ENCODE measurements at regions not wholly inside any gene's neighbourhood (a gene's known extent, or its start where the extent isn't known, plus 50 kb on each side); places are given as distances from the start of the nearest gene placed in this dataset.

- BruUV-seq (replicated peaks), result no TSS peak
- Mint-ChIP-seq H3K36me3 (ENCODE audit: insufficient read depth, unreplicated experiment) (no peaks in the 10 kb centered on the region), H3K4me1 (ENCODE audit: insufficient read depth, unreplicated experiment) (peaks cover 45% of the 10 kb centered on the region), H3K4me3 (ENCODE audit: unreplicated experiment) (no peak overlapping the region), H3K27me3 (ENCODE audit: insufficient read depth, unreplicated experiment) (no peaks in the 10 kb centered on the region), H3K9me3 (ENCODE audit: unreplicated experiment) (no peaks in the 10 kb centered on the region), H3K27ac (ENCODE audit: low read depth, unreplicated experiment) (peak overlapping the region; percentile 63)
- intact Hi-C loops (cut with micrococcal nuclease), result no loop called here
- no peak for DNase-seq (ENCODE audit: unreplicated experiment)
- TF ChIP-seq CTCF (IDR thresholded peaks at IDR 0.05; ENCODE audit: unreplicated experiment), result no peak
- ChIA-PET CTCF (interaction anchor here (0.8 kb wide), 1 partner anchor 11 kb away, joined by 3 read pairs; no protein-coding TSS in a partner anchor), POLR2A (interaction anchor here (0.7 to 2.5 kb wide), 11 partner anchors 15 to 597 kb away, joined by 3 to 8 read pairs (median 4); no protein-coding TSS in a partner anchor)
These were observed 436.3 kb downstream of the PRDM2 start for GRCh38 chr1:14136152-14136763.

GRCh38 chr1:14136881-14137280, 436.9 kb downstream of the PRDM2 start:
- H3K4me3 Mint-ChIP-seq (ENCODE audit: unreplicated experiment), result no peak overlapping the region
- ChIA-PET POLR2A (interaction anchor here (0.6 to 2.5 kb wide), 18 partner anchors 15 to 596 kb away, joined by 3 to 19 read pairs (median 3); no protein-coding TSS in a partner anchor), CTCF (interaction anchor here (0.7 to 1.4 kb wide), 4 partner anchors 10 to 596 kb away, joined by 3 to 6 read pairs (median 4); no protein-coding TSS in a partner anchor)
- H3K27ac Mint-ChIP-seq (ENCODE audit: low read depth, unreplicated experiment), result peak overlapping the region; percentile 63
- no TSS peak for BruUV-seq (replicated peaks)
- intact Hi-C loops (cut with micrococcal nuclease), result no loop called here
- no peaks in the 10 kb centered on the region for H3K27me3 Mint-ChIP-seq (ENCODE audit: insufficient read depth, unreplicated experiment)
- H3K4me1 Mint-ChIP-seq (ENCODE audit: insufficient read depth, unreplicated experiment), result peaks cover 52% of the 10 kb centered on the region
- no peaks in the 10 kb centered on the region for H3K9me3 Mint-ChIP-seq (ENCODE audit: unreplicated experiment)
- no peaks in the 10 kb centered on the region for H3K36me3 Mint-ChIP-seq (ENCODE audit: insufficient read depth, unreplicated experiment)
- TF ChIP-seq CTCF (IDR thresholded peaks at IDR 0.05; ENCODE audit: unreplicated experiment), result no peak
- DNase-seq (ENCODE audit: unreplicated experiment), result peak; percentile 66

- Mint-ChIP-seq H3K36me3 (ENCODE audit: insufficient read depth, unreplicated experiment) (no peaks in the 10 kb centered on the region), H3K27me3 (ENCODE audit: insufficient read depth, unreplicated experiment) (no peaks in the 10 kb centered on the region), H3K27ac (ENCODE audit: low read depth, unreplicated experiment) (peak overlapping the region; percentile 63), H3K4me1 (ENCODE audit: insufficient read depth, unreplicated experiment) (peaks cover 56% of the 10 kb centered on the region), H3K4me3 (ENCODE audit: unreplicated experiment) (no peak overlapping the region), H3K9me3 (ENCODE audit: unreplicated experiment) (no peaks in the 10 kb centered on the region)
- ChIA-PET POLR2A (interaction anchor here (0.6 to 2.5 kb wide), 21 partner anchors 12 to 596 kb away, joined by 3 to 19 read pairs (median 3); no protein-coding TSS in a partner anchor), CTCF (interaction anchor here (0.7 to 1.4 kb wide), 4 partner anchors 10 to 596 kb away, joined by 3 to 6 read pairs (median 4); no protein-coding TSS in a partner anchor)
- no peak for TF ChIP-seq CTCF (IDR thresholded peaks at IDR 0.05; ENCODE audit: unreplicated experiment)
- peak; percentile 76 for DNase-seq (ENCODE audit: unreplicated experiment)
- intact Hi-C loops (cut with micrococcal nuclease), result no loop called here
- BruUV-seq (replicated peaks), result no TSS peak
These were observed 437.6 kb downstream of the PRDM2 start for GRCh38 chr1:14137411-14138134.

DNA sequence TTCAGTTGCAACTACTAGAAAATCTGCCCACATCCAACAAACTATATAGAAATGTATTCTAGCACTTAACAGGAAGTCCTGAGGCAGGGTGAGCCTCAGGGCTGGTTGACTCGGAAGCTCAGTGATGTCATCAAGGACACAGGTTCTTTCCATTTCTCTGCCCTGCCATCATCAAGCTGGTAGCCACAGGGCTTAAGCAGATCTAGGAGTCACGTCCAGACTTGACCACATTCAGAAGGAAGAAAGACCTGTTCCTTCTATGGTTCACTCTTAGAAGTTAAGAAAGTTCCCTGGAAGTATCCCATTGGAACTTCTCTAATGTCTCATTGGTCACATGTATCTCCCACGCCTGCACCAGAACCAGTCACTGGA, 438.1 kb downstream of the PRDM2 start:
- Mint-ChIP-seq H3K4me3 (ENCODE audit: unreplicated experiment) (no peak overlapping the region), H3K27ac (ENCODE audit: low read depth, unreplicated experiment) (peak overlapping the region; percentile 63), H3K36me3 (ENCODE audit: insufficient read depth, unreplicated experiment) (no peaks in the 10 kb centered on the region), H3K9me3 (ENCODE audit: unreplicated experiment) (no peaks in the 10 kb centered on the region), H3K27me3 (ENCODE audit: insufficient read depth, unreplicated experiment) (no peaks in the 10 kb centered on the region), H3K4me1 (ENCODE audit: insufficient read depth, unreplicated experiment) (peaks cover 56% of the 10 kb centered on the region)
- intact Hi-C loops (cut with micrococcal nuclease), result no loop called here
- no TSS peak for BruUV-seq (replicated peaks)
- ChIA-PET CTCF (interaction anchor here (0.7 to 1.4 kb wide), 2 partner anchors 126 to 595 kb away, joined by 3 to 5 read pairs; no protein-coding TSS in a partner anchor), POLR2A (interaction anchor here (0.8 to 2.5 kb wide), 12 partner anchors 11 to 388 kb away, joined by 3 to 19 read pairs (median 6); no protein-coding TSS in a partner anchor)
- no peak for TF ChIP-seq CTCF (IDR thresholded peaks at IDR 0.05; ENCODE audit: unreplicated experiment)
- DNase-seq (ENCODE audit: unreplicated experiment), result peak; percentile 79

All from MCF 10A (cell line).